ENCODE measurements at regions not wholly inside any gene's neighbourhood (a gene's known extent, or its start where the extent isn't known, plus 50 kb on each side); places are given as distances from the start of the nearest gene placed in this dataset.
A peak's percentile ranks its signal among the peaks of the same experiment; 100 is the strongest.

- no peak for DNase-seq
Measured at GRCh38 chr1:95370691-95371562, 136.9 kb downstream of the RWDD3 start.

- DNase-seq = peak; percentile 47 to 87
Measured at GRCh38 chr1:95371666-95372282, 137.8 kb downstream of the RWDD3 start.

GRCh38 chr1:95375174-95375573 is 141.2 kb downstream of the RWDD3 start:
- no peak for DNase-seq

- DNase-seq = no peak
Measured at GRCh38 chr1:95380909-95381308, 146.9 kb downstream of the RWDD3 start.

GRCh38 chr1:95382000-95382786 is 148.2 kb downstream of the RWDD3 start:
- no peak for DNase-seq

GRCh38 chr1:95383111-95383510 is 149.1 kb downstream of the RWDD3 start:
- DNase-seq = no peak

GRCh38 chr1:95384567-95384966 is 150.6 kb downstream of the RWDD3 start:
- DNase-seq = no peak

- peak in 1 of 2 experiments; percentile 35 for DNase-seq
Measured at GRCh38 chr1:95386371-95386770, 152.4 kb downstream of the RWDD3 start.

- no peak for DNase-seq
Measured at GRCh38 chr1:95386915-95387314, 152.9 kb downstream of the RWDD3 start.

GRCh38 chr1:95388031-95388430 is 154.0 kb downstream of the RWDD3 start:
- peak; percentile 64 to 89 for DNase-seq

GRCh38 chr1:95393434-95393833 is 159.4 kb downstream of the RWDD3 start:
- no peak for DNase-seq

GRCh38 chr1:95396557-95396956 is 162.5 kb downstream of the RWDD3 start:
- DNase-seq = no peak

GRCh38 chr1:95402780-95403179 is 168.8 kb downstream of the RWDD3 start:
- no peak for DNase-seq

- DNase-seq = no peak
Measured at GRCh38 chr1:95406279-95406678, 172.3 kb downstream of the RWDD3 start.

GRCh38 chr1:95407131-95407885 is 173.3 kb downstream of the RWDD3 start:
- no peak for DNase-seq

- DNase-seq = no peak
Measured at GRCh38 chr1:95407886-95408291, 173.9 kb downstream of the RWDD3 start.

GRCh38 chr1:95408507-95409136 is 174.6 kb downstream of the RWDD3 start:
- DNase-seq = peak in 1 of 2 experiments; percentile 1

GRCh38 chr1:95409276-95409675 is 175.3 kb downstream of the RWDD3 start:
- DNase-seq = no peak

- DNase-seq = no peak
Measured at GRCh38 chr1:95409901-95410300, 175.9 kb downstream of the RWDD3 start.

GRCh38 chr1:95415146-95415545 is 181.1 kb downstream of the RWDD3 start:
- DNase-seq = no peak

GRCh38 chr1:95426772-95427171 is 192.8 kb downstream of the RWDD3 start:
- no peak for DNase-seq

- no peak for DNase-seq
Measured at GRCh38 chr1:95427525-95427924, 193.5 kb downstream of the RWDD3 start.

Measured in NCI-H2081 (cell line).